ENCODE measurements at regions not wholly inside any gene's neighbourhood (a gene's known extent, or its start where the extent isn't known, plus 50 kb on each side); places are given as distances from the start of the nearest gene placed in this dataset.

DNA sequence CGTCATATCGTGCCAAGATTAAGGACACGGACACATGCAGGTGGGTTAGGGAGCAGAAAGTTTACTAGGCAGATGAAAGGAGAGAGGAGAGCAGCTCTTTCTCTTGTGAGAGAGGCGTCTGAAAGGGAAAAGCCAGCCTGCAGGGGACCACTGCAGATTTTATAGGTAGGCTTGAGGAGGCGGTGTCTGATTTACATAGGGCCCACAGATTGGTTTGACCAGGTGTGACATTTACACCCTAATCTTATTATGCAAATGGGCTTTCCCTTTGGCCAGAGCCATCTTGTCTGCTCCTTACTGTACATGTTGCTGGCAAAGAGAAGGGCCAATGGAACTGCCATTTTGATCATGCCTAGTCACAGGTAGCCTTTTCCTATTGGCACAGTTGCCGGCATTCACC is 137.2 kb upstream of the TAF11L2 start:
- intact Hi-C loops (cut with DNase I) = no loop called here
- Histone ChIP-seq H3K36me3 (no peaks in the 10 kb centered on the region), H3K27me3 (no peaks in the 10 kb centered on the region), H3K9me3 (no peaks in the 10 kb centered on the region), H3K27ac (replicated peaks in 1 of 4) (no peak overlapping the region), H3K4me3 (no peak overlapping the region), H3K4me1 (no peaks in the 10 kb centered on the region)
- no peak for TF ChIP-seq EP300 (IDR thresholded peaks at IDR 0.05)
- no peak for TF ChIP-seq POLR2A (IDR thresholded peaks at IDR 0.05; ENCODE audit: low read depth)
- TF ChIP-seq POLR2AphosphoS5 (IDR thresholded peaks at IDR 0.05) = no peak
- no peak for TF ChIP-seq CTCF (IDR thresholded peaks at IDR 0.05)
- WGBS = 95% methylated on average over 6 of the region's 6 CpGs
- no peak for DNase-seq (ENCODE audit: extremely low spot score)

- TF ChIP-seq POLR2AphosphoS5 (IDR thresholded peaks at IDR 0.05) (no peak), POLR2A (IDR thresholded peaks at IDR 0.05; ENCODE audit: low read depth) (no peak), EP300 (IDR thresholded peaks at IDR 0.05) (no peak), CTCF (IDR thresholded peaks at IDR 0.05) (no peak)
- Histone ChIP-seq H3K4me3 (no peak overlapping the region), H3K4me1 (no peaks in the 10 kb centered on the region), H3K9me3 (no peaks in the 10 kb centered on the region), H3K27me3 (no peaks in the 10 kb centered on the region), H3K36me3 (no peaks in the 10 kb centered on the region), H3K27ac (replicated peaks in 1 of 4) (no peak overlapping the region)
- 85% methylated on average over 4 of the region's 4 CpGs for WGBS
- intact Hi-C loops (cut with DNase I) = no loop called here
- DNase-seq (ENCODE audit: extremely low spot score) = no peak
Observed at GRCh38 chr5:17361331-17361730, 136.7 kb upstream of the TAF11L2 start.

DNA sequence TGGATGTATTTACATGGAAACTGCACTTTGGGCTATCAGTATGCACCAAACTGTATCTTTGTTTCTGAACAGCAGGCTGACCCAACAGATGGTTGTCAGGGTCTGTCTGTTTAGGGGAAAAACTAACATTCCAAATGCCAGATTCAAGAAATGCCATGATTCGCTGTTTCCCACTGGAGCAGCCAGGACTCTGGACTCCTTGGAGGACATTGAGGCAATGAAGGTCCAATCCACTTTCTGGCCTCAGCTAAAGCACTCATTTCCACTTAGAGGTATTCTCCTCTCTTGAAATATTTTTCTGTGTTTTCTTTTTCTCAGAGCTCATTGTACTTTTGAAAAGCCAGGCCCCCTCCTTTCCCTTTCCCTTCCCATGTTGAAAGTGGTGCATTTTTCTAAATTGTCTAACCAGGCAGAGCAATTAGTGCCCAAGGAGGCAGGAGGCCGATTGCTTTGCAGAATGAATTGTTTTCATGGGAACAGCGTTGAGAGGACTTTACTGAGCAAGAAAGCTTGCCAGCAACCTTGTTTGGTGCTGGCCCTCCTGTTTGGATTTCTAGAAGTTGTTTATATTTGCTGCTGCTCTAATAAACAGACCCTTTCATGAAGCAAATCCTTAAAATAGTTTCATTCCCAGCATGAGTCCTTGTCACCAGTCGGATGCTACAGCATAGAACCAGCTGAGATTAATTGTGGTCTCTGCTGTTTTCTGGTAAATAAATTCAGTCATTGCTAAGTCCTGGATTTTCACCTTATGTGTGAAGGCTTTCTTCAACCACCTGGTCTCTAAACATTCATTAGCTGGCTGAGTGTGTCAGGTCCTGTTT is 132.8 kb upstream of the TAF11L2 start:
- Histone ChIP-seq H3K27ac (replicated peaks in 1 of 4) (no peak overlapping the region), H3K9me3 (no peaks in the 10 kb centered on the region), H3K27me3 (no peaks in the 10 kb centered on the region), H3K4me3 (no peak overlapping the region), H3K36me3 (no peaks in the 10 kb centered on the region), H3K4me1 (no peaks in the 10 kb centered on the region)
- intact Hi-C loops (cut with DNase I) = no loop called here
- DNase-seq (ENCODE audit: extremely low spot score) = no peak
- WGBS = 47% methylated on average over 4 of the region's 4 CpGs
- TF ChIP-seq EP300 (IDR thresholded peaks at IDR 0.05) (no peak), CTCF (IDR thresholded peaks at IDR 0.05) (no peak), POLR2AphosphoS5 (IDR thresholded peaks at IDR 0.05) (no peak), POLR2A (IDR thresholded peaks at IDR 0.05; ENCODE audit: low read depth) (no peak)

DNA sequence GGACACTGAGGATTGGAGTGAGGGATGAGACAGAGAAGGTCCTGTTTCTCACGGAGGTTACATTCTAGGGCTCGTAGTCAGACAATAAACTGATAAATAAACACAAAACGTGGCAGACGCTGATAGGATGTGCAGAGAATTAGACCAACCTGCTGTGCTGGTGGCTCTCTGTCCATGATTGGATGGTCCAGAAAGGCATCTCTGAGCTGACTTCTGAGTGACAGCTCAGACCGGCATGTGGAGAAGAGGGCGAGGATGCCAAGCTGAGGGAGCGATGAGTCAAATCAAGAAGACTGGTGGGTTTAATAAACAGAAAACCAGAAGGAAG is 132.3 kb upstream of the TAF11L2 start:
- intact Hi-C loops (cut with DNase I) = no loop called here
- Histone ChIP-seq H3K9me3 (no peaks in the 10 kb centered on the region), H3K27ac (replicated peaks in 1 of 4) (no peak overlapping the region), H3K27me3 (no peaks in the 10 kb centered on the region), H3K4me1 (no peaks in the 10 kb centered on the region), H3K4me3 (no peak overlapping the region), H3K36me3 (no peaks in the 10 kb centered on the region)
- DNase-seq (ENCODE audit: extremely low spot score) = no peak
- 57% methylated on average over 7 of the region's 7 CpGs for WGBS
- TF ChIP-seq EP300 (IDR thresholded peaks at IDR 0.05) = no peak
- TF ChIP-seq POLR2A (IDR thresholded peaks at IDR 0.05; ENCODE audit: low read depth) = no peak
- TF ChIP-seq CTCF (IDR thresholded peaks at IDR 0.05) = no peak
- TF ChIP-seq POLR2AphosphoS5 (IDR thresholded peaks at IDR 0.05) = no peak
